K562 (cell line): ENCODE measurements at regions not wholly inside any gene's neighbourhood (a gene's known extent, or its start where the extent isn't known, plus 50 kb on each side); places are given as distances from the start of the nearest gene placed in this dataset.

Experiments
- ATAC-seq: fragments of 200-7000 bp; cut with Tn5 transposase; 3 replicates; pipeline ENCODE4 v1.9.1; 2020; ENCODE audit warnings: moderate library complexity
- BruUV-seq: library from RNA; stranded (reverse); fragments of 400-500 nt; replicated peaks from 2 replicates; lab custom pipeline; 2021; lab: Mats Ljungman, UMichigan
- CTCF ChIA-PET: fragments of 300-600 bp; formaldehyde crosslinking; extraction: SDS; loops from one replicate; lab custom pipeline; 2021; ENCODE audit warnings: low intra/inter-chr PET ratio; lab: Yijun Ruan, JAX
- POLR2A ChIA-PET: fragments of 300-600, 350-650 bp; sonication (Branson Sonifier 250); formaldehyde crosslinking; extraction: SDS; loops from one replicate; lab custom pipeline; 2021; ENCODE audit warnings: antibody characterized with exemption, inconsistent platforms; lab: Yijun Ruan, JAX
- DNase-seq, 4 experiments: peaks; one replicate each; pipeline versions ENCODE4 v3.0.0 to v3.0.0-alpha.2; 2011 to 2018; ENCODE audit warnings: low spot score in 3 of 4, mixed read lengths in 3 of 4; ENCODE audit errors: extremely low read depth in 1 of 4
- FAIRE-seq: peaks from 2 replicates; lab custom pipeline; 2011; peaks lifted over from hg19 to GRCh38; lab: Jason Lieb, UNC
- H2AFZ ChIP-seq: 2 replicates; pipeline ENCODE4 v1.6.0; 2011; ENCODE audit warnings: low read depth, low read length, control low read depth, inconsistent platforms
- H3K27ac ChIP-seq: fragments of 200-600 bp; 3 replicates; pipeline ENCODE4 v1.8.0; 2011; ENCODE audit warnings: low read depth, mild to moderate bottlenecking, control low read depth, inconsistent platforms, low read length, moderate library complexity, mixed read lengths; ENCODE audit errors: extremely low read depth
- H3K27me3 ChIP-seq, 2 experiments: fragments of 300-600 bp in 1 of 2; 2 replicates in 1 of 2; 3 replicates in 1 of 2; pipeline versions ENCODE4 v1.6.0 to v1.8.0; 2011; ENCODE audit warnings: inconsistent platforms in 2 of 2, low read length in 2 of 2, mild to moderate bottlenecking in 1 of 2, mixed read lengths in 1 of 2, moderate library complexity in 1 of 2; ENCODE audit not compliant: control insufficient read depth in 2 of 2, insufficient read depth in 2 of 2
- H3K36me3 ChIP-seq: fragments of 300-600 bp; 3 replicates; pipeline ENCODE4 v1.8.0; 2011; ENCODE audit warnings: mild to moderate bottlenecking, low read length, inconsistent platforms; ENCODE audit not compliant: control insufficient read depth, insufficient read depth
- H3K4me1 ChIP-seq, 2 experiments: fragments of 200-600 bp in 1 of 2; replicated peaks in 1 of 2; 2 replicates in 1 of 2; 3 replicates in 1 of 2; pipeline versions ENCODE4 v1.5.1 to v1.8.0; 2011; ENCODE audit warnings: inconsistent platforms in 2 of 2, low read length in 2 of 2, mild to moderate bottlenecking in 1 of 2, mixed read lengths in 1 of 2, moderate library complexity in 1 of 2; ENCODE audit not compliant: control insufficient read depth in 2 of 2, insufficient read depth in 2 of 2
- H3K4me2 ChIP-seq: 2 replicates; pipeline ENCODE4 v1.6.1; 2011; ENCODE audit warnings: low read length, control low read depth, inconsistent platforms, mixed read lengths; ENCODE audit not compliant: insufficient read depth
- H3K4me3 ChIP-seq: fragments of 200-600 bp; sonication (generic), shearing (Covaris generic); 2 replicates; pipeline ENCODE4 v1.5.1; 2016; ENCODE audit warnings: control low read depth, inconsistent platforms
- H3K79me2 ChIP-seq: fragments of 200-600 bp; 3 replicates; pipeline ENCODE4 v1.8.0; 2011; ENCODE audit warnings: low read length, inconsistent platforms; ENCODE audit not compliant: control insufficient read depth, insufficient read depth
- H3K9ac ChIP-seq, 2 experiments: 2 replicates each; pipeline versions ENCODE4 v1.6.0 to v1.6.1; 2011; ENCODE audit warnings: low read depth in 2 of 2, low read length in 2 of 2, control low read depth in 1 of 2, inconsistent platforms in 1 of 2, mild to moderate bottlenecking in 1 of 2, mixed read lengths in 1 of 2; ENCODE audit not compliant: insufficient read depth in 1 of 2
- H3K9me1 ChIP-seq: one replicate; pipeline ENCODE4 v1.6.0; 2011; ENCODE audit warnings: inconsistent platforms, mild to moderate bottlenecking, low read length, moderate library complexity; ENCODE audit not compliant: control insufficient read depth, insufficient read depth
- H3K9me3 ChIP-seq: replicated peaks from 2 replicates; pipeline ENCODE4 v1.5.1; 2011; ENCODE audit warnings: low read depth, low read length, inconsistent platforms; ENCODE audit not compliant: control insufficient read depth, insufficient read depth
- H4K20me1 ChIP-seq: replicated peaks from 2 replicates; pipeline ENCODE4 v1.6.1; 2011; ENCODE audit warnings: low read length, inconsistent platforms, mixed read lengths; ENCODE audit not compliant: control insufficient read depth, insufficient read depth
- KAT7 ChIP-seq: sonication (generic); formaldehyde crosslinking; IDR thresholded peaks from 2 replicates; pipeline ENCODE4 v1.8.0; 2022; ENCODE audit warnings: missing genetic modification reagents, mild to moderate bottlenecking, borderline replicate concordance
- RUNX1 ChIP-seq: sonication (generic); IDR thresholded peaks from 2 replicates; pipeline ENCODE4 v1.6.1; 2016; ENCODE audit warnings: antibody characterized with exemption, low read depth
- SRF ChIP-seq, 2 experiments: fragments of 250-450, 450-650 bp in 1 of 2; sonication (Bioruptor Pico) in 1 of 2; sonication (generic) in 1 of 2; formaldehyde crosslinking; IDR thresholded peaks; 2 replicates each; pipeline versions ENCODE4 v1.5.0 to v1.5.1; 2020 to 2022; ENCODE audit warnings: mild to moderate bottlenecking in 1 of 2, missing genetic modification reagents in 1 of 2
- WGBS: fragments of 100-300 bp; shearing (Covaris generic); methylation state at CpG from one replicate; pipeline ENCODE4 v1.1.6; 2016; ENCODE audit warnings: low coverage, mixed read lengths; ENCODE audit not compliant: insufficient coverage; ENCODE audit errors: missing lambda C conversion rate; 5-methylcytosine and 5-hydroxymethylcytosine counted together
- in situ Hi-C: fragments of 300-500 bp; cut with MboI; formaldehyde crosslinking; loops from 4 replicates; pipeline ENCODE4 v1.15.0; 2018; ENCODE audit warnings: inconsistent platforms, mixed read lengths
- intact Hi-C: fragments of 100-400 bp; cut with micrococcal nuclease; formaldehyde crosslinking; loops from 2 replicates; pipeline ENCODE4 v1.14.2; 2022

GRCh38 chr16:62167551-62167950 lies 131.3 kb upstream of the CDH8 start:
- TF ChIP-seq RUNX1 (no peak), KAT7 (CRISPR knock-in tag) (no peak)
- WGBS = 0% methylated on average over 1 of the region's 1 CpG
- H3K9ac ChIP-seq = no peak overlapping the region
- H3K27ac ChIP-seq = no peak overlapping the region
- FAIRE-seq = no peak
- H3K79me2 ChIP-seq = no peaks in the 10 kb centered on the region
- no peak overlapping the region for H3K4me3 ChIP-seq
- H3K36me3 ChIP-seq = no peaks in the 10 kb centered on the region
- no peaks in the 10 kb centered on the region for H4K20me1 ChIP-seq
- no peak overlapping the region for H3K4me2 ChIP-seq
- in situ Hi-C loops = no loop called here
- H3K9me1 ChIP-seq = no peaks in the 10 kb centered on the region
- H2AFZ ChIP-seq = no peak overlapping the region
- DNase-seq = no peak
- H3K27me3 ChIP-seq = no peaks in the 10 kb centered on the region
- ATAC-seq = no peak
- intact Hi-C loops = no loop called here
- no peaks in the 10 kb centered on the region for H3K4me1 ChIP-seq
- CTCF ChIA-PET = no interaction called here
- POLR2A ChIA-PET = no interaction called here
- no TSS peak for BruUV-seq
- H3K9me3 ChIP-seq = no peaks in the 10 kb centered on the region; the same call in 1 of the 2 replicates

- H3K4me1 ChIP-seq = no peaks in the 10 kb centered on the region
- no peaks in the 10 kb centered on the region for H3K79me2 ChIP-seq
- H3K9me1 ChIP-seq = no peaks in the 10 kb centered on the region
- no peak for FAIRE-seq
- H3K4me3 ChIP-seq = no peak overlapping the region
- in situ Hi-C loops (no loop called here), intact Hi-C loops (no loop called here)
- ChIA-PET CTCF (no interaction called here), POLR2A (no interaction called here)
- no peak overlapping the region for H2AFZ ChIP-seq
- no peaks in the 10 kb centered on the region for H4K20me1 ChIP-seq
- no TSS peak for BruUV-seq
- whole genome bisulfite sequencing = 0% methylated on average over 3 of the region's 3 CpGs
- no peaks in the 10 kb centered on the region for H3K9me3 ChIP-seq
- no peak overlapping the region for H3K27ac ChIP-seq
- TF ChIP-seq SRF (CRISPR knock-in tag; IDR thresholded peaks at IDR 0.05) = no peak
- no peaks in the 10 kb centered on the region for H3K27me3 ChIP-seq
- H3K9ac ChIP-seq = no peak overlapping the region
- no peak for ATAC-seq
- no peaks in the 10 kb centered on the region for H3K36me3 ChIP-seq
- no peak overlapping the region for H3K4me2 ChIP-seq
- DNase-seq = no peak
These were observed 121.3 kb upstream of the CDH8 start for GRCh38 chr16:62157544-62157943.
